Stomach (tissue), 8 donors: ENCODE measurements at regions not wholly inside any gene's neighbourhood (a gene's known extent, or its start where the extent isn't known, plus 50 kb on each side); places are given as distances from the start of the nearest gene placed in this dataset.

ENCODE experiments used
- DNase-seq, 2 donors: peaks; one replicate each; pipeline versions ENCODE4 v3.0.0 to v3.0.0-alpha.2; 2013 to 2019
- H3K27ac ChIP-seq, 5 donors: fragments of 200-600 bp in 4 of 5; sonication (generic) in 4 of 5; one replicate each; pipeline ENCODE4 v1.5.1; 2013 to 2019; ENCODE audit warnings: mild to moderate bottlenecking in 1 of 5, moderate library complexity in 1 of 5
- H3K27me3 ChIP-seq, 3 donors: fragments of 200-600 bp; sonication (generic); one replicate each; pipeline ENCODE4 v1.5.1; 2017 to 2019; ENCODE audit warnings: mixed run types in 1 of 3
- H3K36me3 ChIP-seq, 4 donors: fragments of 200-600 bp; sonication (generic); 1 replicate in 3 of 4; 2 replicates in 1 of 4; pipeline ENCODE4 v1.5.1; 2016 to 2019
- H3K4me1 ChIP-seq, 4 donors: fragments of 200-600 bp; sonication (generic); one replicate each; pipeline ENCODE4 v1.5.1; 2016 to 2019
- H3K4me3 ChIP-seq, 4 donors: fragments of 200-600 bp; sonication (generic) in 3 of 4; one replicate each; pipeline ENCODE4 v1.5.1; 2016 to 2019; ENCODE audit warnings: mild to moderate bottlenecking in 1 of 4
- H3K9me3 ChIP-seq, 4 donors: fragments of 200-600 bp; sonication (generic); one replicate each; pipeline ENCODE4 v1.5.1; 2016 to 2019
- CTCF ChIP-seq, 7 experiments: fragments of 450-650 bp in 4 of 7; fragments of 200-600 bp in 3 of 7; sonication (generic) in 3 of 7; IDR thresholded peaks; one replicate each; pipeline ENCODE4 v1.5.1; 2016 to 2019; ENCODE audit warnings: antibody characterized with exemption in 7 of 7, control low read depth in 2 of 7, mild to moderate bottlenecking in 1 of 7
- EP300 ChIP-seq: sonication (generic); formaldehyde crosslinking; IDR thresholded peaks from one replicate; pipeline ENCODE4 v1.6.1; 2017; ENCODE audit warnings: antibody characterized with exemption
- POLR2A ChIP-seq, 4 donors: fragments of 450-650 bp; IDR thresholded peaks; one replicate each; pipeline ENCODE4 v1.6.1; 2016; ENCODE audit warnings: antibody characterized with exemption in 4 of 4, control low read depth in 2 of 4, mild to moderate bottlenecking in 1 of 4, moderate library complexity in 1 of 4
- POLR2AphosphoS5 ChIP-seq, 3 donors: sonication (generic); formaldehyde crosslinking; IDR thresholded peaks; one replicate each; pipeline ENCODE4 v1.6.1; 2016; ENCODE audit warnings: antibody characterized with exemption in 3 of 3
- WGBS, 5 donors: extraction: QIAGEN DNeasy Blood & Tissue Kit in 3 of 5; methylation state at CpG; one replicate each; pipeline versions ENCODE4 v1.1.5 to v1.1.7; 2013 to 2018; 5-methylcytosine and 5-hydroxymethylcytosine counted together
- intact Hi-C: fragments of 100-400 bp; cut with DNase I; formaldehyde crosslinking; loops from one replicate; pipeline ENCODE4 v1.15.1; 2023; ENCODE audit warnings: low total_unique reads
- donor health status: healthy with polysubstance abuse.
- donor health status: Bipolar disorder and iron deficiency.
- donor health status: healthy.

- peak; percentile 41 to 72 for DNase-seq
- TF ChIP-seq EP300 (no peak), POLR2A (IDR thresholded peaks at IDR 0.05) (no peak), POLR2AphosphoS5 (IDR thresholded peaks at IDR 0.05) (no peak), CTCF (IDR thresholded peaks at IDR 0.05) (peak in 5 of 7 experiments; percentile 30 to 56 (median 47))
- Histone ChIP-seq H3K4me3 (no peak overlapping the region), H3K36me3 (no peaks in the 10 kb centered on the region), H3K9me3 (peaks cover 0 to 8% (median 1%) of the 10 kb centered on the region in 4 donors), H3K4me1 (no peaks in the 10 kb centered on the region), H3K27ac (no peak overlapping the region), H3K27me3 (no peaks in the 10 kb centered on the region)
- intact Hi-C loops = loop anchor here (10.0 kb wide), 1 partner anchor 558 kb away; no protein-coding TSS in a partner anchor
- 10 to 16% (median 13%) methylated on average over 5 of the region's 5 CpGs for WGBS, 5 donors
Observed at GRCh38 chr18:59996370-59996966, 96.7 kb downstream of the PMAIP1 start.

GRCh38 chr18:59994357-59994756 is 94.6 kb downstream of the PMAIP1 start:
- Histone ChIP-seq H3K9me3 (no peaks in the 10 kb centered on the region), H3K4me1 (no peaks in the 10 kb centered on the region), H3K27me3 (no peaks in the 10 kb centered on the region), H3K36me3 (no peaks in the 10 kb centered on the region), H3K27ac (no peak overlapping the region), H3K4me3 (no peak overlapping the region)
- WGBS, 5 donors = 10 to 24% (median 16%) methylated on average over 1 of the region's 1 CpG
- intact Hi-C loops = loop anchor here (10.0 kb wide), 1 partner anchor 560 kb away; no protein-coding TSS in a partner anchor
- TF ChIP-seq EP300 (no peak), POLR2A (IDR thresholded peaks at IDR 0.05) (no peak), POLR2AphosphoS5 (IDR thresholded peaks at IDR 0.05) (no peak), CTCF (IDR thresholded peaks at IDR 0.05) (no peak)
- DNase-seq = peak in 1 of 2 donors; percentile 9

- Histone ChIP-seq H3K9me3 (no peaks in the 10 kb centered on the region), H3K4me3 (no peak overlapping the region), H3K36me3 (no peaks in the 10 kb centered on the region), H3K27ac (no peak overlapping the region), H3K4me1 (no peaks in the 10 kb centered on the region), H3K27me3 (no peaks in the 10 kb centered on the region)
- DNase-seq = no peak
- intact Hi-C loops = loop anchor here (10.0 kb wide), 1 partner anchor 561 kb away; no protein-coding TSS in a partner anchor
- 74 to 78% (median 76%) methylated on average over 5 of the region's 5 CpGs for WGBS, 5 donors
- no peak for TF ChIP-seq POLR2A (IDR thresholded peaks at IDR 0.05)
- TF ChIP-seq POLR2AphosphoS5 (IDR thresholded peaks at IDR 0.05) = no peak
- no peak for TF ChIP-seq EP300
- no peak for TF ChIP-seq CTCF (IDR thresholded peaks at IDR 0.05)
Observed at GRCh38 chr18:59993560-59993959, 93.8 kb downstream of the PMAIP1 start.

GRCh38 chr18:59990121-59990823 is 90.5 kb downstream of the PMAIP1 start:
- no peaks in the 10 kb centered on the region for H3K9me3 ChIP-seq
- no peak overlapping the region for H3K27ac ChIP-seq
- H3K4me1 ChIP-seq = no peaks in the 10 kb centered on the region
- intact Hi-C loops = loop anchor here (10.0 kb wide), 1 partner anchor 565 kb away; no protein-coding TSS in a partner anchor
- no peaks in the 10 kb centered on the region for H3K36me3 ChIP-seq
- no peak for TF ChIP-seq EP300
- no peak for TF ChIP-seq POLR2AphosphoS5 (IDR thresholded peaks at IDR 0.05)
- 48 to 68% (median 62%) methylated on average over 1 of the region's 1 CpG for WGBS, 5 donors
- H3K4me3 ChIP-seq = no peak overlapping the region
- DNase-seq = no peak
- no peaks in the 10 kb centered on the region for H3K27me3 ChIP-seq
